Ammon's horn (tissue), 1 donor: ENCODE measurements at regions not wholly inside any gene's neighbourhood (a gene's known extent, or its start where the extent isn't known, plus 50 kb on each side); places are given as distances from the start of the nearest gene placed in this dataset.

Experiments used
- DNase-seq: peaks from one replicate; pipeline ENCODE4 v3.0.0-alpha.2; 2016; ENCODE audit warnings: low spot score

DNA sequence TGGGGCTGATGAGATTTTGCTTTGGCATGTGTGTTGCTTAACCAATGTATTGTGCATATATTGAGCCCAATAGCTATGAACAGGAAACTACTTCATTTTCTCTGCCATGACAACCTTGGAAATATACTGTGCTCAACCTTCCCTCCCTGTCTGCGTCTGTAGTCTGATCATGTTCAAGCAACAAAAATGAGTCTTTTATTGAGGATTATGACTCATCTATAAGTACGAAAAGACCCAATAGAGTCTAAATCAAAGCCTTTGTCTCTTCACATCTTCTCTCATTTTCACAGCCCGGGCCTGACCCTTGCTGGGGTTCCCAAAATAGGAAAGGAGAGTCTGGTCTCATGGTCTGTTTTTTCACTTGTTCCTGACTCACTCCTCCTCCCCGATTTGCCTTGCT, 158.2 kb downstream of the CAND1 start:
- no peak for DNase-seq

DNA sequence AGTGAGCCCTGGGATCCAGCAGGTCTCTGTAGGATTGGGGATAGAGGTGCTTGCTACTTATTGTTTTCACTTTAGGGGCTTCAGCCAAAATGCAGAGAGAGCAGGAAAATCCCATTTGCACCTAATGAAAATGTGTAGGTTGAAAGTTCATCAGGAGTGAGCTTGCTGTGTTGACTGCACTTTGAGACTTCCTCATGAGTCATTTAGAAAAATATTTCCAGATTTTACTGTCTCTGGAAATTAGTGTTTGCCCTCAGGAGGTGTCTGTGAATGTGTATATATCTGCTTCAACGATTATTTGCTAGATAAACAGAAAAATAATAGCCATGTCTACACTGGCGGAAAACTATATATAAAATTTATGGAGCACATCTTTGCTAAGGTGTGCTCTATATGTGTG, 159.3 kb downstream of the CAND1 start:
- DNase-seq: no peak

DNA sequence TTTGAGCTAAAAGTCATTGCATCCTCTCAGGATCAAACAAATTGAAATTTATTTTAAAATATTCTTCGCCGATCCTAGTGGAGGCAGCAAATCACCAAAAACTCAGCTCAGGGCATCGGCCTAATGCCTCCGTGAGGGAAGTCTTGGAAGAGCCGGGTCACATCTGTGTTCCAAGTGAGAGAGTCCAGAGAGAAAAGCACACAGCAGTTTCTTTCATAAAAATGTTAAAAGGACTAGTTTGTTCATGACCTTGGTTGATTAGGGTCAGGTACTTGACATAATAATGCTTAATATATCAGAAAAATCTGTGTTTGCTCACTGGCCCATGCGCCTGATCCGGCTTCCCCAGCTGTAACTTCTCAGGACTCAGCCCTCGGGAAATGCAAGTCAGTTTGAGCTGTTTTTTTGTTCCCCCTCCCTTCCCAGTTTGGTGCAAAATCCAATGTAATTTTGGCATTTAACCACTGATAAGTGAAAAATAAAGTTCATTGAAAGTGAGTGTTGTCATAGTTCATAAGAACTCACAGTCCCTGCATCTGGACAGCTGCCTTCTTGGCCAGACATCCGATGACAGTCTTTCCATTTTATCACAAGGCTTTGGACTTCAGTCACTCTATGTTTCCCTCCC, 161.7 kb downstream of the CAND1 start:
- peak; percentile 40 for DNase-seq

DNA sequence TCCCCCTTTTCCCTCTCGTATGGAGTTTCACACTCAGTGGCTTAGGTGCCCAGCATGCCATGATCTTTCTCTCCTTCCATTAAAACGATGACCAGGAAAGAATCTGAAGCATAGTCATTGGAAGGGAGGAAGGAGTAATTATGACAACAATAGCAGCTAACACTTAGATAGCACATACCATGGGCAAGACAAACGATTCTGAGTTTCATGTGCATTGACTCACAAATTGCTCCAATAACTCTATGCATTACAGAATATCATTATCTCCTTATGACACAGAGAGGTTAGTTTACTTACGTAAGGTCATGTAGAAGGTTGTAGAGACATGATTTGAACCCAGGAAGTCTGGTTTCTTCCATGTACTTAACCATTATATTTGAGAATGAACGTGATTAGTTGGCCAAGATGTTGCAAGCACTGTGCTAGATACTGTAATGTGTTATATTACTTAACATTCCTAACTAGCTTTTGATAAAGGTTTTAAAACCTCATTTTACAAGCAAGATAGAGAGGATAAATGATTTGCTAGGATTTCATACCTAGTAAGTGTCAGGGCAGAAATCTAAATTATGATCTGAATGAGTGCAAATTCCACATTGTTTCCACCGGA, 162.4 kb downstream of the CAND1 start:
- DNase-seq: no peak

DNA sequence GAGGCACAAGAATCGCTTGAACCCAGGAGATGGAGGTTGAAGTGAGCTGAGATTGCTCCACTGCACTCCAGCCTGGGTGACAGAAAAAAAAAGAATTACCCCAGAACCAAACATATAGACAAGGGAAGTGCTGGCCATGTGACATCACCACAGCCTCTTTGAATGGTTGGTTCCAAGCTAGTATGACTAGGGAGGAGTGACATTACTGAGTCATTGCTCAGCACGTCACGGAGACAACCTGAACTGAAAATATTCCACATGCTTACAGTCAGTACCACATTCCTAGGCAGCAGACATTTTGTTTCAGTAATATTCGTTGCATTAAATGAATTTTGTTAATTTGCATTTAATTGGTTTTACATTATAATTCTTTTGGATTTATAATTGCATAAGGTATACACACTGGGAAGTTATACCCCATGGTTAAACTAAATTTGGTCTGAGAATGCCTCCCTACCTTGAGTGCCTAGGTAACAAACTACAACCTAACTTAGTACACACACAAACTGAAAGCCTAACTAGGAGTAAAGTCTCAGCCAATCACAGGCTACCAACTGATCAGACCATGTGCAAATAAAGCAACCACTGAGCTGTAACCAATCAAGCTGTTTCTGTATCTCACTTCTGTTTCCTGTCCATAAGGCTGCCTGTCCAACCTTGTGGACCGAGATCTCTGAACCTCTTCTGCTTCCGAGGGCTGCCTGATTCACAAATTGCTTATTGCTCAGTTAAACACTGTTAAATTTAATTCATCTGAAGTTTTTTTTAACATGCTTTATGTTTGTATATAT, 164.4 kb downstream of the CAND1 start:
- no peak for DNase-seq

DNA sequence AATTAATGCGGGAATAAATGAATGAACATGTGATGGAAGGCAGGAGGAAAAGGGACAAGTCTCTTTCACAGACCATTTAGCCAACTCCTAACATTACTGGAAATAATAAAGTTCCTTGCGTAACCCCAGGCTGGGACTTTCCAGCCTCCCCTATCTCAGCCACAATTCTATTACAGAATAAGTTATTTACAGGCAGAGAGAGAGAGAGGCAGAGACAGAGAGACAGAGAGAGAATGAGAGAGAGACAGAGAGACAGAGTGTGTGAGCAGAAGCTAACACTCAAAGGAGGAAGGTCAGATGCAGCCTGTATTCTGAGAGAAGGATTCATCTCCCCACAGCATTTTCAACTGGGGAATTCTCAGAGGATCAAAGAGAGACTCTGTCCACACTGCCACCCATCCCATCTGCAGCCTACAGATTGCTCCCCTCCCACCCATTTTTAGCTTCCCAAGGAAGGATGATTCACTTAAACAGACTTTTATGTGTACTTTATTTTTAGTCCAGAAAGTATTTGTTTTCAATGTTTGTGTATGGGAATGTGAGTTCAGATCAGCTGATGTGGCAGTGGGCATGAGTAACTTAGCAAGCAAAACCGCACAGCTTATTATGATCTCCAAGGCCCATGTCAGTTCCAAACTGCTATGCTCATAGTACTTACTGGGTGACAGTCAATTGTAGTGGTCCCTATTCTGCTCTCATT, 165.7 kb downstream of the CAND1 start:
- peak; percentile 17 for DNase-seq

DNA sequence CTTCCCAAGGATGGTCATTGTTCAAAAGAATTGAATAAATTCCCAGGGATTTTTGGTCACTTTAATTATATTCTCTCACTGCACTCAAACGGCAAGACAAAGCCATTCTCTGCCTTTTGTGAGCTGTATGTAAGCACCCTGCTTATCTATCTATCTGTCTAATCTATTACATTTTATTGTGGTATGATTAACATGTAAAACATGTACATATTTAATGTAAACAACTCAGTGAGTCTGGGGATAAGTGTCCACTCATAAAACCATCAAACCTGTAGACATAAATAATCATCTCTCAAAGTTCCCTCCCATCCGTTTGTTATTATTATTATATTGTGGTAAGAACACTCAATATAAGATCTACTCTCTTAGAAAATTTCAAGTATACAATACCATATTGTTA, 167.1 kb downstream of the CAND1 start:
- no peak for DNase-seq

DNA sequence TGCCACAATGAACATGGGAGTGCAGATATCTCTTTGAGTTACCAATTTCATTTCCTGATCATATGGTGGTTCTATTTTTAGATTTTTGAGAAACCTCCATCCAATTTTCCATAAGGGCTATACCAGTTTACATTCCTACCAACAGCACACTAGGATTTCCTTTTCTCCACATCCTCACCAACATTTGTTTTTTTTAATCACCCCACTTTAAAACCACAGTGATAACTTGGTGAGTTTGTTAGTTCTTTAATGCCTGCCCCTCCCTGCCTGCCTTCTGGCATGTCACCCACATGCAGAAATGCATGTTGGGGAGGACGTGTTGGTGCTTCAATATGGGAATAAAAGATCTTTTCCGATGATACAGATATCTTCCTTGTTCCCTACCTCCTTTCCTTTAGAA, 167.9 kb downstream of the CAND1 start:
- DNase-seq: no peak

DNA sequence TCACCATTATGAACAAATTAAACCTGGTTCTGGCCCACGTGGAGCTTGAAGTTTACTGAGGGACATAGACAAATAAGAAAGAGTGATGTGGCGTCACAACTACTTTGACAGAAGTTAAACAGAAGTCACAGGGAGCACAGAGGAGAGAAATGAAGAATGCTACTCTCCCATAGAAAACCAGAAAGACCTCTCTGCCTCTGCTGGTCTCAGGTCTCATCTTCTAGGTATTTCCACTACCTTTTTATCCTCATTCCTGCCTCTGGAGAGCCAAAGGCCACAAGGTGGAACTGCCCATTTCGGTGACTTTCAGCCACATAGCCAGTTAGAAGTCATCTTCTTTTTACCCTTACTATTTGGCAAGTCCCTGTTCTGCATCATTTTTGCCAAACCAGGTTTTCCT, 170.5 kb downstream of the CAND1 start:
- no peak for DNase-seq

DNA sequence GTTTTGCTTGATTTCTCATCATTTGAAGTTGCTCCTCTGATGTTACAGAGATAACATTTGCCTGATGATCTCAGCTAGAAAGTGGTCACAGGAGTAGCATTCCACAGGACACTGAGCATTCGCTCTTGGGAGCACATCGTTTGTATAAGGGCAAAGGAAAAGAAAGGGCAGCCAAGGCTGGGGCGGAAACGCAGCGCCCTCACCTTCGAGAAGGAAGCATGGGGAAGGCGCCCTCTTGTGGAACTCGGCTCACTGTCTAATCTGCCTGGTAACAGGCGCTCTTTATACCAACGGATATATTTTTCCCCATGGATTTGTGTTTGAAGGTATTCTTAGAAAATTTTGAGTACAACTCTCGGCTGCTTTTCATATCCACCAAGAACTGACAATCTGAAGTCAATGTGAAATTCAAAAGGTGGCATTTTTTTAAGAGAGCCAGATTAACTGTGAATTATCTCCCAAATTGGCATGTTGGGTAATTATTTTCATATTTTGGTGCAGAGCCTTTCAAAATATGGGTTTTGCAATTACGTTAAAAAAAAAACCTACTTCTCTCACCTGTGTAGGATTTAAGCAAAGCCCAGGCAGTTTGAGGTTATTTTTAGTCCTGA, 172.7 kb downstream of the CAND1 start:
- peak; percentile 86 for DNase-seq

DNA sequence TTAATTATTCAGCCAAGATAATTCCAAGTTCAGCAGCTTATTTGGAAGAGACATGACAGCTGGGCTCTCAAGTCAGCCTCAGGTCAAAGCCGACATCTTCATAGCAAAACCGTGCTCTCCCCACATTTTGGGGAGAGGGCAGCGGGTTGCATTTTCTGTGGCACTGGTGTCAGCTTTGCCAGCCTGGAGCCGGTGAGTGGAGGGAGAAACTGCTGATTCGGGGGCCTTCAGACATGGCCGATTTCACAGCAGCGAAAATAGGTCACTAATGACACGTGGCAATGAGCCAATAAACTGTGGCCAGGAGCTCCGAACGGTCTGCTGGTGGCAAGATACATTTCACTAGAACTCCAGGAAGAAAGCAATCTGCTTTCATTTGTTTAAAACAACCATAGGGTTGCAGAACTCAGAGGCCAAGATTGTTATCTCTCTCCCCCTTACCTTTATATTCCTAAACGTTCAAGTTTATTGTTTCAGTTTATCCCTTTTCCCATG, 173.2 kb downstream of the CAND1 start:
- DNase-seq: peak; percentile 20

DNA sequence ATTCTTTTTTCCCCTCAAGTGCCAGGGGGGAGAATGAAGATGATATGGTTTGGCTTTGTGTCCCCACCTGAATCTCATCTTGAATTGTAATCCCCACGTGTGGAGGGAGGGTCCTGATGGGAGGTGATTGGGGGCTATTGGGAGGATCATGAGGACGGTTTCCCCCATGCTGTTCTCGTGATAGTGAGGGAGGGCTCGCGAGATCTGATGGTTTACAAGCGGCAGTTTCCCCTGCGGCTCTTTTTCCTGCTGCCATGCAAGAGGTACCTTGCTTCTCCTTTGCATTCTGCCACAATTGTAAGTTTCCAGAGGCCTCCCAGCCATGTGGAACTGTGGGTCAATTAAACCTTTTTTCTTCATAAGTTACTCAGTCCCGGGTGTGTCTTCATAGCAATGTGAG, 173.7 kb downstream of the CAND1 start:
- no peak for DNase-seq

DNA sequence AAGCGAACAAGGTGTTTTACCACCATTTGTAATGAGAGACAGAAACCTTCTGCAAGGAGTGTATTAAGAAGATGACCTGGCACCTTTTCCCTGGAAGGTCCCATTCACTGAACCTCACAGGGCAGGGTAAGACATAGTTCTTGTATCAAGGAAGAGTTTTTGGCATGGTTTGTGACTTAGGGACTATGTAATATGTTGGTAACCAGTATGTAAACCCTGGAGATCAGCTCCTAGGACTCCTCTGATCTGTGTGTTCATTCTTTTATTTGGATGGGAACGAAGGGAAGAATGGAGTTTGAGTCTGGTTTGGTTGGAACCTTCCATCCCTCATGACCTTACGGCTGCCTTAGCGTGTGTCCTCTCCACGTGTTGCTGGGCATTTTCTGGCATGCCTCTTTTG, 175.4 kb downstream of the CAND1 start:
- no peak for DNase-seq

DNA sequence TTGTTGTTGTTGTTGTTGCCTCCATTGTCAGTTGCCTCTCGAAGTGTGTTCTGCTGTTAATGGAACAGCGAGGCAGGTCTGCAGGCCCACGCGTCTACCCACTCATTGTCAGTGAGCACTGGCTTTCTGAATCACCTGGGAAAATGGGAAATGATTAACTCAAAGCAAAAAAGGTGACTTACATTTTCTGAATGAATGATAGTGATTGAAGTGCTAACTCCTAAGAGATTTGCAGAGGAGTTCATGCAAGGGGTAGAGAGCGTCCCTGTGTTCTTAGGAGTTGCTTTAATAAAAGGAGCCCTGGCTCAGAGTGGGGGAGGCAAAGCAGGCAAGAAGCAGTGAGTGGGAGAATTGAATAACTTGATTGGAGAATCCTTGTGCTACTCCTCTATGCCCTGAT, 177.6 kb downstream of the CAND1 start:
- DNase-seq: peak; percentile 30

DNA sequence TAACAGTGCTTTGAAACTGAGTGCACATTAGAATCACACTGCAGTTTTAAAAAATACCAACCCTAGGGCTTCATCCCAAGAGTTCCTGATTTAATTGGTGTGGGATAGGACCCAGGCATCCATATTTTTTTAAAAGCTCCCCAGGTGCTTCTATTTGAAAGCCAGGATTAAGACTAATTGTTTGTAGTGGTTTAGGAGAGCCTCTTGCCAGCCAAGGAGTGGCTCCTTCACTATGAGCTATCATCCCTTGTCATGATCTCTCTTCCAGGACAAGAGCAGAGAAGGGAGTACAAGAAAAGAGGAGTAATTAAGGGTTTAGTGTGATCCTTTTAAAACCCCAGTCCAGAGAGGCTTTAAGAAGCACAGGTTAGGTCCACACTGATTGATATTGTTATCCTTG, 178.0 kb downstream of the CAND1 start:
- no peak for DNase-seq

DNA sequence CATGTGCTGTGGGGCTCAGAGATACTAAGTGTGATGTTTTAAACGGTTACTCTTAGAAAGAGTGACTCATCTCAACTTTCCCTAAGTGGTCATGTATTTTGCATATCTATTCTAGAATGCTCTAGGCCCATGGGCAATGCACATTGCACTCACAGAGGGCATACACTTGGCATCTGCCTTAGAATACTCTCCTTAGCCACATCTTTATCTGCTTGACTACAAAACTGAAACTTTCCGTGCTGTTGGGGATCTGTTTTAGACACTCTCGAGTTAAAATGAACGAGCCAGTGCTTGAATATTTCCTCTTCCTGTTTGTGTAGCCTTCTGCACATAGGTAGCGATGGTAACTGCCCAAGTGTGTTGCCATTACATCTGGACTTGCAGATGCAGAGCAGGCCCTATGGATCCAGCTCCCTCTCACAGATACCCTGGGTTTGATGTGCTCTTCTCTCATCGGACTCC, 180.5 kb downstream of the CAND1 start:
- DNase-seq: no peak

DNA sequence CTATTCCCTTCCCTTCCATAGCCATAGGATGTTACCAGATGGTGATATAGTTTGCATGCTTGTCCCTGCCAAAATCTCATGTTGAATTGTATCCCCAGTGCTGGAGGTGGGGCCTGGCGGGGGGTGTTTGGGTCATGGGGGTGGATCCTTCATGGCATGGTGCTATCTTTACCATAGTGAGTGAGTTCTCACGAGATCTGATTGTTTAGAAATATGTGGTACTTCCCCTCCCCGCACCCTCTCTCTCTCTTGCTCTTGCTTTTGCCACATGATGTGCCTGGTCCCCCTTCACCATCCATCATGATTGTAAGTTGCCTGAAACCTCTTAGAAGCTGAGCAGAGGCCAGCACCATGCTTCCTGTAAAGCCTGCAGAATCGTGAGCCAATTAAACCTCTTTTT, 181.3 kb downstream of the CAND1 start:
- no peak for DNase-seq

DNA sequence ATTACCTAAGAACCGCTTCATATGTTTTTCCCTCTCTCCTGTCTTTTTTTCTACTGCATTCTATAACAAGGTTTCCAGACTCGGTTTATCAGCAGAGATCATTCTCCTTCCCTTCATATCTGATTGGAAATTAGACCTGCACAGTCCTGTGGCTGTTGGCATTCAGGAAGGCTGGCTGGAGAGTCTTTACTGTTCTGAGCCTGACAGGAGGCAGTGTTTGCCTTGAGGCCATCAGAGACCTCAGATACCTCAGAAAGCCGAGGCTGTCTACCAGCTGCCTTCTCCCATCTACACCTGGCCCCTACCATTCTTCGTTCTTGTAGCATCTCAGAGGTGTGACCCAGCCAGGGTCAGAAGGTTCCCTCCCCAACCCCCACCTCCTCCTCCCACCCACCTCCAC, 182.0 kb downstream of the CAND1 start:
- DNase-seq: no peak

DNA sequence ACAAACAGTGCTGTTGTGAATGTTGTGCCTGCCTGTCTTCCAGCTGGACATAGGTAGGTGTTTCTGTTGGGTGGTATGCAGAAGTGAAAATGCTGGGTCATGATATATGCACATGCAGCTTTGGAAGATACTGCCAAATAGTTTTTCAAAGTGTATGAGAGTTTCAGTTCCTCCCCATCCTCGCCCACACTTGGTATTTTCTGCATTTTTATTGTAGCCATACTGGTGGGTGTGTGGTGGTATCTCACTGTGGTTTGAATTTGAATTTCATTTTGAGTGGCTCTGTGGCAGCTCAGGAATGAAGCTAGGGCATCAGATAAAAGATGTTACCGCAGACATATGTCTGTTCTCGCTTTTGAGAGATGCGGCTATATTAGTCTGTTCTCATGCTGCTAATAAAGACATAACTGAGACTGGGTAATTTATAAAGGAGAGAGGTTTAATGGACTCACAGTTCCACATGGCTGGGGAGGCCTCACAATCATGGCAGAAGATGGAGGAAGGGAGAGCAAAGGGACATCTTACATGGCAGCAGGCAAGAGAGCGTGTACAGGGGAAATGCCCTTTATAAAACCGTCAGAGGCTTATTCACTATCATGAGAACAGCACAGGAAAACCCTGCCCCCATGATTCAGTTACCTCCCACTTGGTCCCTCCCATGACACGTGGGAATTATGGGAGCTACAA, 183.1 kb downstream of the CAND1 start:
- DNase-seq: peak; percentile 29

DNA sequence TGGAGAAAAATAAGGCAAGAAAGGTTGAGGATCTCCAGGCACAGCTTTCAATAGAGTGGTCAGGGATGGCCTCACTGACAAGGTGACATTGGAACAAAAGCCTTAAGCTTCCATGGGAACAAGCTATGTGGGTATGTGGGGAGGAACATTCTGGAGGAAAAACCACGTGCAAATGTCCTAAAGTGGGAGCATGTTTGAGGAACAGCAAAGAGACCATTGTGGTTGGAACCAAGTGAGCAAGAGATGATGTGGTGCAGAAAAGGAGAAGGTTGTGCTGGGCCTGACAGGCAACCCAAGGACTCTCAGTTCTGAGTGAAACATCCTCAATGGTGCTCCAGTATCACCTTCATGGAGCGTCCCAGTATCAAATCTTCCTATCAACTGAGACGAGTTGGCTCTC, 184.0 kb downstream of the CAND1 start:
- DNase-seq: no peak

DNA sequence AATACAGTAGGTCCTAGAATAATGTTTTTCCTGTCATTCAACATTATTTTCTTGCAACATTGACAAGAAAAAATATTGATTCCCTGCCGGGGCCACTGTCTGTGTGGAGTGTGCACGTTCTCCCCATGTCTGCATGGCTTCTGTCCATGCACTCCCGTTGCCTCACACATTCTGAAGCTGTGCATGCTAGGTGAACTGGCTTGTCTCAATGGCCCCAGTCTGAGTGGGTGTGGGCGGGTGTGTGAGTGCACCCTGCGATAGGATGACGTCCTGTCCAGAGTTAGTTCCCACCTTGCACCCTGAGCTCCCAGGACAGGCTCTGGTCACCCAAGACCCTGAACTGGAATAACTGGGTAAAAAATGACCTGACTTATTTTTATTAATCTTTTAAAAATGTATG, 186.1 kb downstream of the CAND1 start:
- DNase-seq: no peak
